ENCODE measurements at regions not wholly inside any gene's neighbourhood (a gene's known extent, or its start where the extent isn't known, plus 50 kb on each side); places are given as distances from the start of the nearest gene placed in this dataset.

DNA sequence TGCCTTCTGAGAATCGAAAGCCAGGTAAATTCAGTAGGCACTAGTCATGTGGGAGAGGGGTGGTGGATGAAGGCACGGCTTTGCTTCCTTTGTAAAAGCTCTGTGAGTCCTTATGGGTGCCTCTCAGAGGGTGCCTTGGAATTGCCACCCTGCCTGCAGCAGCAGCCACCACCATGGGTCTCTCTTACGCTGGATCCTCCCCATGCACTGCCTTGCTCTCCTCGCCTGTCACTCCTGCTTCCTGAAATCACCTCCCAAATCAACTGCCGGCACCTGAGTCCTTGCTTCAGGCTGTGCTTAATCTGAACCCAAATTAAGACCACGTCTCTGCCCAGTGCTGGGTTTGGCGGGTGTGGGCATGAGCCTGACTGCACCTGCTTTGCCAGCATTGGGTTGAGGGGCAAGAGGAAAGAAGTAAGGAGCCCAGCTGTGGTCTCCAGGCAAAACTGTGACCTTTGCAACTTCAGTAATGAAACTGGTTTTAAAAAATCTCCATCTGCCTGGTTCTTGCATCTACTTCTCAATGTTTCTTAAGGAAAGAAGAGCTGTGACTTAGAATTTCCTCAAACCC, 55.9 kb upstream of the CLMN start:
- TF ChIP-seq, protein P1, sequence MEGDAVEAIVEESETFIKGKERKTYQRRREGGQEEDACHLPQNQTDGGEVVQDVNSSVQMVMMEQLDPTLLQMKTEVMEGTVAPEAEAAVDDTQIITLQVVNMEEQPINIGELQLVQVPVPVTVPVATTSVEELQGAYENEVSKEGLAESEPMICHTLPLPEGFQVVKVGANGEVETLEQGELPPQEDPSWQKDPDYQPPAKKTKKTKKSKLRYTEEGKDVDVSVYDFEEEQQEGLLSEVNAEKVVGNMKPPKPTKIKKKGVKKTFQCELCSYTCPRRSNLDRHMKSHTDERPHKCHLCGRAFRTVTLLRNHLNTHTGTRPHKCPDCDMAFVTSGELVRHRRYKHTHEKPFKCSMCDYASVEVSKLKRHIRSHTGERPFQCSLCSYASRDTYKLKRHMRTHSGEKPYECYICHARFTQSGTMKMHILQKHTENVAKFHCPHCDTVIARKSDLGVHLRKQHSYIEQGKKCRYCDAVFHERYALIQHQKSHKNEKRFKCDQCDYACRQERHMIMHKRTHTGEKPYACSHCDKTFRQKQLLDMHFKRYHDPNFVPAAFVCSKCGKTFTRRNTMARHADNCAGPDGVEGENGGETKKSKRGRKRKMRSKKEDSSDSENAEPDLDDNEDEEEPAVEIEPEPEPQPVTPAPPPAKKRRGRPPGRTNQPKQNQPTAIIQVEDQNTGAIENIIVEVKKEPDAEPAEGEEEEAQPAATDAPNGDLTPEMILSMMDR (IDR thresholded peaks at IDR 0.05), result no peak
- TF ChIP-seq POLR2A (IDR thresholded peaks at IDR 0.05), result no peak
